Gastrocnemius medialis (tissue), 4 donors: ENCODE measurements at regions not wholly inside any gene's neighbourhood (a gene's known extent, or its start where the extent isn't known, plus 50 kb on each side); places are given as distances from the start of the nearest gene placed in this dataset.

ENCODE experiments used
- CTCF ChIP-seq, 5 experiments: fragments of 450-650 bp in 3 of 5; fragments of 200-600 bp in 2 of 5; sonication (generic) in 2 of 5; IDR thresholded peaks in 4 of 5; conservative IDR thresholded peaks in 1 of 5; 1 replicate in 4 of 5; 2 replicates in 1 of 5; pipeline ENCODE4 v1.5.1; 2016 to 2019; ENCODE audit warnings: antibody characterized with exemption in 5 of 5, mild to moderate bottlenecking in 3 of 5, moderate library complexity in 3 of 5
- POLR2A ChIP-seq, 2 donors: fragments of 450-650 bp; IDR thresholded peaks; one replicate each; pipeline ENCODE4 v1.6.1; 2017; ENCODE audit warnings: antibody characterized with exemption in 2 of 2, mild to moderate bottlenecking in 2 of 2, moderate library complexity in 2 of 2

GRCh38 chr2:58644451-58644850 is 403.3 kb upstream of the FANCL start:
- no peak for TF ChIP-seq POLR2A (IDR thresholded peaks at IDR 0.05)
- TF ChIP-seq CTCF (IDR thresholded peaks at IDR 0.05 in 4 of 5, conservative IDR thresholded peaks at IDR 0.05 in 1 of 5), result no peak
